HEK293 (cell line): ENCODE measurements at regions not wholly inside any gene's neighbourhood (a gene's known extent, or its start where the extent isn't known, plus 50 kb on each side); places are given as distances from the start of the nearest gene placed in this dataset.

ENCODE experiments used
- CTCF ChIP-seq: fragments of 450-650 bp; formaldehyde crosslinking; IDR thresholded peaks from 2 replicates; pipeline ENCODE4 v1.5.1; 2016; ENCODE audit warnings: missing biosample characterization, missing genetic modification characterization
- PRDM4 ChIP-seq: fragments of 450-650 bp; formaldehyde crosslinking; IDR thresholded peaks from 2 replicates; pipeline ENCODE4 v1.5.1; 2017; ENCODE audit warnings: missing biosample characterization, missing genetic modification characterization
- YY1 ChIP-seq: fragments of 450-650 bp; formaldehyde crosslinking; IDR thresholded peaks from 2 replicates; pipeline ENCODE4 v1.5.1; 2018; ENCODE audit warnings: missing biosample characterization, missing genetic modification characterization
- ZFP37 ChIP-seq: fragments of 450-650 bp; formaldehyde crosslinking; IDR thresholded peaks from 2 replicates; pipeline ENCODE4 v1.5.1; 2016; ENCODE audit warnings: missing biosample characterization, missing genetic modification characterization
- ZNF274 ChIP-seq, 2 experiments: fragments of 200-500 bp in 1 of 2; fragments of 450-650 bp in 1 of 2; sonication (Bioruptor generic) in 1 of 2; formaldehyde crosslinking in 1 of 2; IDR thresholded peaks; 2 replicates each; pipeline versions ENCODE4 v1.5.1 to v1.6.1; 2014 to 2016; ENCODE audit warnings: borderline replicate concordance in 1 of 2, inconsistent platforms in 1 of 2, low read length in 1 of 2, missing biosample characterization in 1 of 2, missing genetic modification characterization in 1 of 2

- TF ChIP-seq YY1 (tag by site-specific recombination) (no peak), CTCF (tag by site-specific recombination) (no peak), ZNF274 (IDR thresholded peaks at IDR 0.05; ENCODE audit: low read length) (no peak), ZNF274 (tag by site-specific recombination; IDR thresholded peaks at IDR 0.05; ENCODE audit: borderline replicate concordance) (no peak), ZFP37 (tag by site-specific recombination) (no peak), PRDM4 (tag by site-specific recombination) (no peak)
These were observed 122.6 kb downstream of the RCHY1 start for GRCh38 chr4:75391489-75392166.
